Ovary (tissue), 7 donors: ENCODE measurements at regions not wholly inside any gene's neighbourhood (a gene's known extent, or its start where the extent isn't known, plus 50 kb on each side); places are given as distances from the start of the nearest gene placed in this dataset.
"Not testable (repeated sequence)": the region's sequence is repeated elsewhere in the genome, so short reads cannot be mapped to it uniquely, and the experiment has no call there.

Experiments used
- DNase-seq, 5 donors: peaks; one replicate each; pipeline ENCODE4 v3.0.0-alpha.2; 2019 to 2020
- H3K27ac ChIP-seq, 2 donors: fragments of 200-600 bp; one replicate each; pipeline versions ENCODE4 v1.5.1 to v1.8.0; 2019 to 2022
- H3K27me3 ChIP-seq: fragments of 200-600 bp; one replicate; pipeline ENCODE4 v1.8.0; 2022
- H3K36me3 ChIP-seq: fragments of 200-600 bp; sonication (generic); one replicate; pipeline ENCODE4 v1.5.1; 2019
- H3K4me1 ChIP-seq: one replicate; pipeline ENCODE4 v1.8.1; 2013; ENCODE audit warnings: mild to moderate bottlenecking, moderate library complexity; ENCODE audit not compliant: insufficient read depth
- H3K4me3 ChIP-seq: fragments of 200-600 bp; sonication (generic); one replicate; pipeline ENCODE4 v1.5.1; 2017
- H3K9me3 ChIP-seq, 2 donors: fragments of 200-600 bp in 1 of 2; sonication (generic) in 1 of 2; one replicate each; pipeline versions ENCODE4 v1.5.1 to v1.8.1; 2013 to 2019; ENCODE audit warnings: mild to moderate bottlenecking in 1 of 2, moderate library complexity in 1 of 2
- CTCF ChIP-seq, 3 donors: fragments of 450-650 bp in 2 of 3; fragments of 200-600 bp in 1 of 3; IDR thresholded peaks; one replicate each; pipeline versions ENCODE4 v1.5.1 to v1.8.0; 2016 to 2022; ENCODE audit warnings: antibody characterized with exemption in 3 of 3, mild to moderate bottlenecking in 1 of 3
- EP300 ChIP-seq: sonication (generic); formaldehyde crosslinking; IDR thresholded peaks from one replicate; pipeline ENCODE4 v1.6.1; 2017; ENCODE audit warnings: antibody characterized with exemption
- POLR2A ChIP-seq: fragments of 450-650 bp; IDR thresholded peaks from one replicate; pipeline ENCODE4 v1.6.1; 2017; ENCODE audit warnings: antibody characterized with exemption, mild to moderate bottlenecking, moderate library complexity
- WGBS, 3 donors: extraction: QIAGEN DNeasy Blood & Tissue Kit in 1 of 3; methylation state at CpG; one replicate each; pipeline versions ENCODE4 v1.1.5 to v1.1.7; 2013 to 2017; 5-methylcytosine and 5-hydroxymethylcytosine counted together
- intact Hi-C, 4 donors: fragments of 100-400 bp; cut with DNase I; formaldehyde crosslinking; loops; one replicate each; pipeline versions ENCODE4 v1.11.0 to v1.15.1; 2022 to 2023
- donor health status: DM: no; HTN: no; CAD: no; lungs with moderate emphysema.
- donor health status: DM: no; HTN: no; CAD: no.
- donor health status: Bipolar disorder and iron deficiency.
- donor health status: DM: no; HTN: no; CAD: no.
- donor health status: DM: yes; HTN: yes; CAD: no.

DNA sequence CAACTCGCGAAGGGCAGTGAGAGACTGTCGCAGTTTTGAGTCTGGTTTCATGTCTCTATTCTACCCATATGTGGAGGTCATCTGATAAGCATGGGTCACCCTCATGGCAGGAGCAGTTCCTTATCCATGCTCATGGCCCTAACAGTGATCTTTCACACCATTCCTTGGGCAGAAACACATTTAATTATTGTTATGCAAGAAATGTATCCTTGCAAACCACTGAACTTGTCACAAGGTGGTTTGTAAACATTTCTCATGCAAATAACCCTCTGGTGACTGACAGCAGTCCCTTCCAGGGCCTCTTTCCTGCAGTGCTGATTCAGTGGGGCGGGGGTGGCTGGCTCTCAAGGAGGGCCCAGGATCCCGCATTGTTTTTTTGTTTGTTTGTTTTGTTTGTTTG is 421.4 kb upstream of the RUNX1 start:
- no peaks in the 10 kb centered on the region for H3K4me1 ChIP-seq
- H3K36me3 ChIP-seq: no peaks in the 10 kb centered on the region
- no peak overlapping the region for H3K27ac ChIP-seq
- 88 to 91% (median 89%) methylated on average over 5 of the region's 5 CpGs for WGBS, 3 donors
- H3K9me3 ChIP-seq: no peaks in the 10 kb centered on the region
- H3K27me3 ChIP-seq: no peaks in the 10 kb centered on the region
- H3K4me3 ChIP-seq: no peak overlapping the region
- intact Hi-C loops: no loop called here
- TF ChIP-seq EP300 (no peak), CTCF (IDR thresholded peaks at IDR 0.05) (no peak)
- no peak for DNase-seq

DNA sequence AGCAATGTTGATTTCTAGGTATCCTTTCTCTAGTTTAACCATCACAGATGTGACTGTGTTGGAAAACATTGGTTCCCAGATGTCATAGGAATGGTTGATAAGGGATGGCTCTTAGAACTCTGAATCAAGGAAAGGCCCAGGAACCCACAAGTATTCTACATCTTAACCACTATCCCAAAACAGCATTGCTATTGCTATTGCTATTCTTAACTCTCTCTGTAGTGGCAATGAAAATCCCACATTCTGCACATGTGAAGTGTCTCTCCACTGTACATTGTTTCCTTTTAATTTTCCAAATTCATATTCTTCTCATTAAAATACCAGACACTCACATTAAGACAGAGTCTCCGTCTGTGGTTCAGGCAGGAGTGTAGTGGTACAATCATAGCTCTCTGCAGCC is 420.4 kb upstream of the RUNX1 start:
- Histone ChIP-seq H3K27me3 (no peaks in the 10 kb centered on the region), H3K9me3 (no peaks in the 10 kb centered on the region), H3K36me3 (no peaks in the 10 kb centered on the region), H3K4me3 (no peak overlapping the region), H3K4me1 (no peaks in the 10 kb centered on the region), H3K27ac (no peak overlapping the region)
- no peak for TF ChIP-seq EP300
- no peak for TF ChIP-seq CTCF (IDR thresholded peaks at IDR 0.05)
- TF ChIP-seq POLR2A: no peak
- WGBS, 3 donors: 61 to 94% (median 83%) methylated on average over 1 of the region's 1 CpG
- no peak for DNase-seq
- intact Hi-C loops: no loop called here

DNA sequence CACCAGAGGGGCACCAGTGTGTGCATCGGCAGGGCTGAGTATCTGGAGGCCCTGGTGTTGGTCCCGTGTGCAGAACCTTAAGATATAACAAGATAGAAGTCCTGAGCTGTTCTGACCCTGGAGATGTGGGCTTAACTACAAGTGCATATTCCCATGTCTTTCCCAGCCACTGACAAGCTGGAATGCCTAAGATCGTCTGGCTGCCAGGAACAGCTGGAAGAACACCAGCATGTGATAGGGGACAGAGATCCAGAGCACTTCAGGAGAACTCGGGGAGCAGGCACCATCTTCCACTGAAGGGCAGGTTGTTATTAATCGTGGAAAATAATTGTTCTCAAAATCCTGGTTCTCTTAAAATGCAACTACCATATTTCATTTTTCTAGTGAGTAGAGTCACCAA is 419.9 kb upstream of the RUNX1 start:
- Histone ChIP-seq H3K27ac (no peak overlapping the region), H3K9me3 (no peaks in the 10 kb centered on the region), H3K4me1 (no peaks in the 10 kb centered on the region), H3K4me3 (no peak overlapping the region), H3K27me3 (no peaks in the 10 kb centered on the region), H3K36me3 (no peaks in the 10 kb centered on the region)
- no peak for DNase-seq
- WGBS, 3 donors: 39 to 55% (median 46%) methylated on average over 5 of the region's 5 CpGs
- intact Hi-C loops: no loop called here
- TF ChIP-seq POLR2A: no peak
- TF ChIP-seq CTCF (IDR thresholded peaks at IDR 0.05): no peak
- no peak for TF ChIP-seq EP300

DNA sequence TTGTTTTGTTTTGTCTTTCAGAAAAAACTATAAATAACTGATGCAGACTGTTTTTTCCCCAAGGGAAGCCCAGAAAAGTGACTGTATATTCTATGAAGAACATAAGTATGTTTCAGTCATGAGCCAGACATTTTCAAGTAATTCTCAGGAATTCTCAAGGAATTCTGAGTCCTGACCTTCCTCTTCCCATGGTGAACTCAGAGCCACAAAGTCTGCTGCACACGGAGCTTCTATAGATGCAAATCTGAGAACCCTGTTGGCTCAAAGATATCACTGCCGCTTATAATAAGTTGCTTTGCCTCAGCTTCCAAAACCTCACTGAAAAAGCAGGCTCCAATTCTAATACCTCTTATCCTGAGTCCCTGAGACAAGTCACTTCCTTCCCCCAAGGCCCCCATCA is 418.5 kb upstream of the RUNX1 start:
- no peak for DNase-seq
- H3K27me3 ChIP-seq: no peaks in the 10 kb centered on the region
- intact Hi-C loops: no loop called here

GRCh38 chr21:35466681-35467080 is 417.6 kb upstream of the RUNX1 start:
- H3K9me3 ChIP-seq, intact Hi-C loops, H3K36me3 ChIP-seq, H3K4me3 ChIP-seq, H3K4me1 ChIP-seq, H3K27me3 ChIP-seq, DNase-seq, H3K27ac ChIP-seq: not testable (repeated sequence)
- WGBS, 3 donors: 93 to 94% (median 94%) methylated on average over 5 of the region's 5 CpGs

More for the DNA sequence above, 418.5 kb upstream of the RUNX1 start:
- Histone ChIP-seq H3K9me3 (no peaks in the 10 kb centered on the region), H3K27ac (no peak overlapping the region), H3K36me3 (no peaks in the 10 kb centered on the region), H3K4me3 (no peak overlapping the region), H3K4me1 (no peaks in the 10 kb centered on the region)
- TF ChIP-seq CTCF (IDR thresholded peaks at IDR 0.05) (no peak), EP300 (no peak), POLR2A (no peak)
- WGBS, 3 donors: 16 to 31% (median 16%) methylated on average over 2 of the region's 2 CpGs
